OCI-LY3 (cell line): ENCODE measurements at regions not wholly inside any gene's neighbourhood (a gene's known extent, or its start where the extent isn't known, plus 50 kb on each side); places are given as distances from the start of the nearest gene placed in this dataset.

Experiments
- H2AFZ ChIP-seq: fragments of 200-600, 300-600 bp; shearing (Covaris generic); 2 replicates; pipeline ENCODE4 v1.6.0; 2014; ENCODE audit warnings: antibody characterized with exemption, low read depth, low read length
- H3K27ac ChIP-seq: fragments of 200-600, 300-600 bp; sonication (generic); 2 replicates; pipeline ENCODE4 v1.5.1; 2014; ENCODE audit warnings: mild to moderate bottlenecking, low read length, moderate library complexity, mixed read lengths
- H3K27me3 ChIP-seq: fragments of 200-600, 300-600 bp; sonication (generic); 2 replicates; pipeline ENCODE4 v1.6.1; 2014; ENCODE audit warnings: low read depth, low read length, mixed read lengths
- H3K36me3 ChIP-seq: fragments of 200-600, 300-600 bp; sonication (generic); replicated peaks from 2 replicates; pipeline ENCODE3; 2014; ENCODE audit warnings: low read depth, low read length, mixed read lengths
- H3K4me1 ChIP-seq: fragments of 300-600, 200-600 bp; sonication (generic); 2 replicates; pipeline ENCODE4 v1.6.1; 2014; ENCODE audit warnings: low read length, mixed read lengths
- H3K4me2 ChIP-seq: fragments of 200-600, 300-600 bp; sonication (generic); 2 replicates; pipeline ENCODE4 v1.6.1; 2014; ENCODE audit warnings: low read length, mixed read lengths
- H3K4me3 ChIP-seq: fragments of 300-600, 200-600 bp; sonication (generic); 2 replicates; pipeline ENCODE4 v1.5.1; 2014; ENCODE audit warnings: antibody characterized with exemption, mild to moderate bottlenecking, low read length, moderate library complexity
- H3K79me2 ChIP-seq: fragments of 300-600, 200-600 bp; shearing (Covaris generic); 2 replicates; pipeline ENCODE4 v1.6.1; 2014; ENCODE audit warnings: mild to moderate bottlenecking, low read length, mixed read lengths
- H3K9ac ChIP-seq: fragments of 300-600, 200-600 bp; shearing (Covaris generic); 2 replicates; pipeline ENCODE4 v1.6.0; 2014; ENCODE audit warnings: mild to moderate bottlenecking, low read length, moderate library complexity
- H3K9me3 ChIP-seq: fragments of 200-600, 300-600 bp; shearing (Covaris generic); 2 replicates; pipeline ENCODE4 v1.6.1; 2014; ENCODE audit warnings: low read length, mixed read lengths; ENCODE audit not compliant: insufficient read depth
- H4K20me1 ChIP-seq: fragments of 200-600, 300-600 bp; sonication (generic); 2 replicates; pipeline ENCODE4 v1.6.1; 2016; ENCODE audit warnings: low read length, mixed read lengths; ENCODE audit not compliant: insufficient read depth
- CTCF ChIP-seq: fragments of 200-600, 300-600 bp; sonication (generic); IDR thresholded peaks from 2 replicates; pipeline ENCODE4 v1.5.1; 2014; ENCODE audit warnings: antibody characterized with exemption, low read length, low read depth
- EZH2phosphoT487 ChIP-seq: fragments of 200-600 bp; shearing (Covaris generic); IDR thresholded peaks from 2 replicates; pipeline ENCODE4 v1.6.1; 2018; ENCODE audit warnings: antibody characterized with exemption, mixed run types, low read depth

DNA sequence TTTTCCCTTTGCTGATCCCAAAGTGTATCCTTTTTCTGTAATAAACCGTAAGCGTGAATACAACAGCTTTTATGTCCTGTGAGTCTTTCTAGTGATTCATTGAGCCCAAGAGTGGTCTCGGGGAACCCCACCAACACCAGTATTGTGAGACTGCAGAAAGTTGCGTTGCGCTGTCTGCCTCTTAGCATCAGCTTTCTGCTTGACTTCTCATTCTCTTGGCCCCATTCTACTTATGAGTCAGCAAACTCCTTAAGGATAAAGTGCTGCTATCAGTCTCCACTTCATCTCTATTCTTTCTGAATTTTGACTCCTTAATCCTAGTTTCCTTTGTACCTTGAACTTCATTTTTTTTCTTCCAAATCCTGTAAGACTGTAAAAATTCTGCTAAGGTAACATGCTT lies 184.3 kb upstream of the MBL2 start:
- Histone ChIP-seq H3K9ac (no peak overlapping the region), H3K79me2 (no peaks in the 10 kb centered on the region), H3K27me3 (no peaks in the 10 kb centered on the region), H3K36me3 (no peaks in the 10 kb centered on the region), H3K9me3 (no peaks in the 10 kb centered on the region), H4K20me1 (no peaks in the 10 kb centered on the region), H3K4me1 (no peaks in the 10 kb centered on the region), H3K27ac (no peak overlapping the region), H3K4me2 (no peak overlapping the region), H2AFZ (no peak overlapping the region), H3K4me3 (no peak overlapping the region)
- TF ChIP-seq CTCF, result no peak
- TF ChIP-seq EZH2phosphoT487, result no peak

- Histone ChIP-seq H3K27me3 (no peaks in the 10 kb centered on the region), H3K9me3 (no peaks in the 10 kb centered on the region), H3K36me3 (no peaks in the 10 kb centered on the region), H3K4me1 (no peaks in the 10 kb centered on the region), H2AFZ (no peak overlapping the region), H3K27ac (no peak overlapping the region), H3K9ac (no peak overlapping the region), H3K4me2 (no peak overlapping the region), H4K20me1 (no peaks in the 10 kb centered on the region), H3K4me3 (no peak overlapping the region), H3K79me2 (no peaks in the 10 kb centered on the region)
- TF ChIP-seq EZH2phosphoT487, result no peak
Measured at GRCh38 chr10:52956461-52956860, 183.9 kb upstream of the MBL2 start.

- Histone ChIP-seq H3K27ac (no peak overlapping the region), H3K27me3 (no peaks in the 10 kb centered on the region), H3K9ac (no peak overlapping the region), H3K9me3 (no peaks in the 10 kb centered on the region), H4K20me1 (no peaks in the 10 kb centered on the region), H2AFZ (no peak overlapping the region), H3K4me1 (no peaks in the 10 kb centered on the region), H3K4me3 (no peak overlapping the region), H3K36me3 (no peaks in the 10 kb centered on the region), H3K4me2 (no peak overlapping the region), H3K79me2 (no peaks in the 10 kb centered on the region)
- TF ChIP-seq CTCF (no peak), EZH2phosphoT487 (no peak)
Measured at GRCh38 chr10:52955337-52955736, 182.8 kb upstream of the MBL2 start.

DNA sequence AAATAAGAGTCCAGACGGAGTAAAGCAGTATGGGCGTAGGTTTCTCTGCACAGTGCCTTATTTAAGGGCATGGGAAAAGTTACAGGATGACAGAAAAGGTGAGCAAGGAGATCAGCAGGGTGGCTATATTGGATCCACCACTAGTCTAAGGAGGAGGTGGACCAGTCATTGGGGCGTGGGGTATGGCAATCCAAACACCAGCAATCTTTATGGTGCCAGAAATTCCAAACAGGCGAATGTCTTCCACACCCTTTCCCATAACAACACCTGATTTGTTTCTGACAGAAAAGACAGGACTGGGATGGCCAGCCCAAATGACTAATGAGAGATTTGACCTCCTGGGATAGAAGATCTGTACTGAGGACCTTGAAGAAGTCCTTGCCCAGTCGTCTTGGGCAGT lies 181.8 kb upstream of the MBL2 start:
- no peak overlapping the region for H3K4me2 ChIP-seq
- TF ChIP-seq CTCF (no peak), EZH2phosphoT487 (no peak)
- H3K36me3 ChIP-seq, result no peaks in the 10 kb centered on the region
- H3K4me1 ChIP-seq, result 0 out of 2 replicates have a peak, but pooled peaks cover 4% of the 10 kb centered on the region
- no peak overlapping the region for H3K4me3 ChIP-seq
- H3K79me2 ChIP-seq, result no peaks in the 10 kb centered on the region
- no peaks in the 10 kb centered on the region for H4K20me1 ChIP-seq
- H2AFZ ChIP-seq, result no peak overlapping the region
- H3K27me3 ChIP-seq, result no peaks in the 10 kb centered on the region
- no peak overlapping the region for H3K9ac ChIP-seq
- no peaks in the 10 kb centered on the region for H3K9me3 ChIP-seq
- no peak overlapping the region for H3K27ac ChIP-seq
